ENCODE measurements at regions not wholly inside any gene's neighbourhood (a gene's known extent, or its start where the extent isn't known, plus 50 kb on each side); places are given as distances from the start of the nearest gene placed in this dataset.

DNA sequence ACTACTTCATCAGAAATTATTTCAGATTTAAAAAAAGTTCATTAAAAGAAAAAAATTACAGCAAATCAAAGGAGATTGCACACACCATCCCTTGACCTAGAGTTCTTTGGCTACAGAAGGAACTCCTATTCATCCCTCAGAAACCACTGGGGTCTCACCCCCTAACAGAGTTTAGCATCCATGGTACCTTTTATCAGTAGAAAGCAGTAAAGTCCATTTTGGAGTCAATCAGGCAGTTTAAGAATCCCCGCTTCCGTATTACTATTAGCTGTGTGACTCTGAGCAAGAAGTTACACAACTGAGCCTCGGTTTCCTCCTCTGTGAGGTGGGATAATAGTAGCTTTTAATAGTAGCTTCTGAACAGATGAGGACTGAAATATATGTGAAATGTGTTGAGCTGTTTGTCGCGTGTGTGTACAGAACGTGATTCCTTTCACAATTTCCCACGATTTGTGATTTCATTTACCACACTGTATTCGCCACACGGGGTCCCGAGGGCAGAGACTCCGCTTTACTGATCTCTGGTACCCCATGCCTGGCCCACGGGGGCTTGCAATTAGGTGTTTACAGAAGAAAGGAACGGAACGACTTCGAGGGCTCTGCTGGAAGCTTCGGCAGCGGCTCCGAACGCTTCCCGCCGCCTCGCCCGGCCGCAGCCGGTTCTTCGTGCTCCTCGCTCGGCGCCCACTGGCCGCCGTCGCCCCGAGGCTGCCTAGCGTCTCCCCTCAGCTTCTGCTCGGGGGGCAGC, 72.5 kb upstream of the ZBED5 start:
- no peak for DNase-seq (ENCODE audit: low read depth)

DNA sequence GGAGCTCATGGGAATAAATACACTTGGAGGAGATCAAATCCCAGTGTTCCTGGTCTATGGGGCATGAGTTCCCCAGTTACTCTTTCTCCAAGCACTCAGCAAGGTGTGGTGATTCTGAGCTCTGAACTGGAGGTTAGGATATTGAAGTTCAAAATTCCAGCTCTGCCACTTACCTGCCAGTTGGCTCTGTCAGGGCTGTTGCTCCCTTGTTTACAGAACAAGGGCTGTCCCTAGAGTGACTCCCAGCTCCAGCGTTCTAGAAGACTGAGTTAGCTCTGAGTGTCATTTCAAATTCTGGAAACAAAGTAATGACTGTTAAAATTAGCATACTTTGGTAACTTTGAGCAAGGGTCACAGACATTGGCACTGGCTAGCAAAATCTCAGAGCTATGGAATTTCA, 69.7 kb upstream of the ZBED5 start:
- no peak for DNase-seq (ENCODE audit: low read depth)

DNA sequence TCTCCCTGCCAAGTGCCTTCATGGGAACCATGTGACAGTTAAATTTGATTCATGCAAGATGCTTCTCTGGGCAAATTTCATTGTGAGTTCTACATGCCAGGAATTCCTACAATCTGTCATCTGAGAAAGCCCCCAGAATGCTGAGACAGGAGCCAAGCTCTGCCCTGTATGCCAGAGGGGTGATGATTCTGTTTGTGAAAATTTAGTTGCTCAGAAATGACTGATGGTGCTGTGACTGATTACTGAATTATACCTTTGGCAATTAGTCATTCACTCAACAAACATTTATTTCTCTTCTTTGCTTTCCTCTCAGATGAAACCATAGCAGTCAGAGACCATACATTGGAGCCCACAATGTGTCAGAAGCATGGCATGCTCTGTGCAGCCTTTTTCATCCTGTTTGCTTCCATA, 69.0 kb upstream of the ZBED5 start:
- DNase-seq (ENCODE audit: low read depth): no peak

DNA sequence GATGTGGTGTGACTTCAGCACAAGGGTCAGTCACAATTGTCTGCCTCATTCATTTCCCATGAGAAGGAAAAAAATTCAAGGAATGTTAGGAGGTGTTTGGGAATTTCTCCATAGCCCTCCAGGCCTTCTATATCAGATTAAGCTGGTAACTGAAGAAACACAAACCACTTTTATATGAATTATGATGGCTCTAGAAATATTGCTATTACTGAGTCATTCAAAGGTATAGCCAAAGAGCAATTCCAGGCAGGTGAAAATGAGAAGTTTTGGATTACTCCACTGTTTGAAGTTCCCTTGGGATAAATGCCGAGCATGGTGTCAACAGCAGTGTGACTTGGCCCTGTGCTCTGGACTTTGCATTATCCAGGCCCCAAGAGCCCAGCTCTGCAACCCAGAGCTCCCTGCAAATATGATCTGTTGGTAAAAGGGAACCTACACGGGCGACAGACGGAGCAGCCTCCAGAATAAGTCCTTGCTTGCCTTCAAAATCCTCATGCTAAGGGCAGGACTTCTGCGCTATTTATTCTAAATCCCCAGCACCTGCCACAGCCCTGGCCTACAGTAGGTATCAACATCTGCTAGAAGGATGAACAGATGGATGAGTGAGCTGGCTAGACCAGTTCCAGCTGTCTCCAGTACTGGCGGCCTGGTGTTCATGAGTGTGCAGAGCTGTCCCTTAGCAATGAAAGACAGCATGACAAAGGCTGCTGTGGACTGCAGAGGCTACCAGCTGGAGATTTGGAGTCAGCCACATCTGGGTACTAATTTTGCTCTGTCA, 67.5 kb upstream of the ZBED5 start:
- no peak for DNase-seq (ENCODE audit: low read depth)

DNA sequence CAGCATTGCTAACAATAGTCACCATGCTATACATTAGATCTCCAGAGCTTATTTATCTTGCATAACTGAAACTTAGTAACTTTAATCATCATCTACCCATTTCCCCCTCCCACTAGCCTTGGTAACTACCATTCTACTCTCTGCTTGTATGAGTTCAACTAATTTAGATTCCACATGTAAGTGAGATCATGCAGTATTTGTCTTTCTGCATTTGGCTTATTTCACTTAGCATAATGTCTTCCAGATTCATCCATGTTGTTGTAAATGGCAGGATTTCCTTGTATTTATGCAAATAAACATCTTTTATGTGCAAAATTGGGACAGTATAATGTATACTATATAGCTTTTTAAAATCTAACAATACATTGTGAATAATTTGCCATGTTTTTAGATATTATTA, 66.0 kb upstream of the ZBED5 start:
- no peak for DNase-seq (ENCODE audit: low read depth)

DNA sequence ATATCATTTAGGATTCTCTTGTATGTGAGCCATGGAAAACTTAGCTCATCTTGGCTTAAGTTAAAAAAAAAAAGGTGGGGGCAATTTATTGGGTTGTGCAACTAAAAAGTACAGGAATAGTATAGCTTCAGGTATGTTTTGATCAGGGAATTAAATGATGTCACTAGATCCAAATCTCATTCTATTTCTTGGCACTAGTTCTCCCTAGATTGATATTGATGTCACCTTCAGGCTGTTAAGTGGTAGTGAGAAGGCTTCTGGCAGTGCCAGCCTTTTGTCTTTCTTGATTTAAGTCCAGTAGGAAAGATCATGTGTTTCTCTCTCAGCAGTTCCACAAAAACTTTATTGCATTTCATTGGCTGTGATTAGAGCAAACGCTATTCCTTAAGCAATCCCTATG, 65.0 kb upstream of the ZBED5 start:
- no peak for DNase-seq (ENCODE audit: low read depth)

DNA sequence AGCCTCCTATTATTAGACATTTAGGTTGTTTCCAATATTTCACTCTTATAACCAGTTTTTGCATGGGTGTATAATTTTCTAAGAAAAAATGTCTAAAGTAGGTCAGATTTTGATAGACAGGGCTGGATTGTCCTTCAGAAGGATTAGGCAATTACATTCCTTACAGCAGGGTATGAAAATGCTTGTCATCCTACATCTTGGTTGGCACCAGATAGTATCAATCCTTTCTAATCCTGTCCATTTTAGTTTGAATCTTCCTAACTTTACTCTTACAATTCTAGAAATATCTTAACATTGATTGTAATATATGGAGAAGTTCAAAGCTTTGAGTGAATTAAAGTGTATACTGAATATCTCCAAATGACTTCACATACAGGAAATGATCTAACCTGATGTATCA, 63.0 kb upstream of the ZBED5 start:
- no peak for DNase-seq (ENCODE audit: low read depth)

DNA sequence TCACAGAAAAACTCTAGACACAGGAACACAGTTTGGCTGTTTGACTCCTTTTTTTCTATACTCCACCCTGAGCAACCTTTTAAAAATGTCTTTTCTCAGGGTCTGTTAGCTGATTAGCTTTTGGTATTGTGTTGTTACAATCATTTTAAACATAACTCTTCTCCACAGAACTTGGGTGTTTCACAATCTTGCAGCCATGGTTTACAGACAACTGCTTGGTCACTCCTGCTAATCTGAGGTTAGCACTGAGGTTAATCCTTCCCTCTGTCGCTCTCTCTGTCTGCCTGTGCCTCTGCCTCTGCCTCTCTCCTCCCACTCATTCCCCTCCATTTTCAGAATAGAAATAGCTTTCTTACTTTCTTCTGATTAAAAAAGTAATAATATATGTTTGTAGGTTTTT, 62.4 kb upstream of the ZBED5 start:
- no peak for DNase-seq (ENCODE audit: low read depth)

DNA sequence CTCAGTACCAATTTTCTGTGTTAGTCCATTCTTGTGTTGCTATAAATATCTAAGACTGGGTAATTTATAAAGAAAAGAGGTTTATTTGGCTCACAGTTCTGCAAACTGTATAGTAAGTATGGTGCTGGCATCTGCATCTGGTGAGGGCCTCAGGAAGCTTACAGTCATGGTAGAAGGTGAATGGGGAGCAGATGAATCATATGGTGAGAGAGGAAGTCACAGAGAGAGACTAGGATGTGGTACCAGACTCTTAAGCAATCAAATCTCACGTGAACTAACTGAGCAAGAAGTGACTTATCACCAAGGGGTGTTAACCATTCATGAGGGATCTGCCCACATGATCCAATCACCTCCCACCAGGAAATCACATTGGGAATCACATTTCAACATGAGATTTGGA, 60.8 kb upstream of the ZBED5 start:
- no peak for DNase-seq (ENCODE audit: low read depth)

DNA sequence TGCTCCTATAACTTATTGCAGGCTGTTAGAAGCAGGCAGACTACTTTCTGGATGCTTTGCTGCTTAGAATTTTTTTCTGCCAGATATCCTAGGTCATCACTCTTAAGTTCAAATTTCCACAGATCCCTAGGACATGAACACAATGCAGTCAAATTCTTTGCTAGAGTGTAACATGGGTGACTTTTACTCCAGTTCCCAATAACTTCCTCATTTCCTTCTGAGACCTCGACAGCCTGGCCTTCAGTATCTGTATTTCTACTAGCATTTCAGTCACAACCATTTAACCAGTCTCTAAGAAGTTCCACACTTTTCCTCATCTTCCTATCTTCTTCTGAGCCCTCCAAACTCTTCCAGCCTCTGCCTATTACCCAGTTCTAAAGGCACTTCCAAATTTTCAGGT, 60.4 kb upstream of the ZBED5 start:
- DNase-seq (ENCODE audit: low read depth): no peak

DNA sequence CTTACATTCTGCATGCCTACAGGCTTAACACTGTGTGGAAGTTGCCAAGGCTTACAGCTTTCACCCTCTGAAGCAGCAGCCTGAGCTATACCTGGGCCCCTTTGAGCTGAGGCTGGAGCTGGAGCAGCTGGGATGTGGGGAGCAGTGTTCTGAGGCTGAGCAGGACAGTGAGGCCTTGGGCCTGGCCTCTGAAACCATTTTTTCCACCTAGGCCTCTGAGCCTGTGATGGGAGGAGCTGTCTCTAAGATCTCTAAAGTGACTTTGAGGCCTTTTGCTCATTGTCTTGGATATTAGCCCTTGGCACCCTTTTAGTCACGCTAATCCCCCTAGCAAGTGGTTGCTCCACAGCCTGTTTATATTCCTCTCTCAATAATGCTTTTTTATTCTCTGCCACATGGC, 59.9 kb upstream of the ZBED5 start:
- no peak for DNase-seq (ENCODE audit: low read depth)

DNA sequence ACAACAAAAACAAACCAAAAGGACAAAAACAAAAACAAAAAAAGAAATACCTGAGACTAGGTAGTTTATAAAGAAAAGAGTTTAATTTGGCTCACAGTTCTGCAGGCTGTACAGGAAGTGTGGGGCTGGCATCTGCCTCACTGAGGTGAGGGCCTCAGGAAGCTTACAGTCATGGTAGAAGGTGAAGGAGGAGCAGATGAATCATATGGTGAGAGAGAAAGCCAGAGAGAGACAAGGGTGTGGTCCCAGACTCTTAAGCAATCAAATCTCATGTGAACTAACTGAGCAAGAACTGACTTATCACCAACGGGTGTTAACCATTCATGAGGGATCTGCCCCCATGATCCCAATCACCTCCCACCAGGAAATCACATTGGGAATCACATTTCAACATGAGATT, 58.8 kb upstream of the ZBED5 start:
- DNase-seq (ENCODE audit: low read depth): no peak

DNA sequence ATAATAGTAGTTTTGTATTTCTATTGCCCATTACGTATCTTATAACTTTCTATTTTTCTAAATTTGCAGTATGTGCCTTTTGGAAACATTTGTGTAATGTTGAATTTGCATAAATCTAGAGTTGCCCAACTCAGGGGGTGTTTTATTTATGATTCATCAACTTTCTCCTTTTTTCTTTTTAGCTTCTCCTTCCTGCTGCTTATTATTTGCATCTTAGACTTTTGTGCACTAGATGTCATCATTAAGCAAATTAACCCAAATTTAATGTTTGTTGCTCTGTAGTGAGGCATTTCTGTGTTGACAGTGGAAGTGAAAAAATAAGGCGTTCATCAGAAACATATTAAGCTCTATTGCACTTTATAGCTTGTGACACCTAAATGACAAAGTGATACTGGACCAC, 56.2 kb upstream of the ZBED5 start:
- no peak for DNase-seq (ENCODE audit: low read depth)

DNA sequence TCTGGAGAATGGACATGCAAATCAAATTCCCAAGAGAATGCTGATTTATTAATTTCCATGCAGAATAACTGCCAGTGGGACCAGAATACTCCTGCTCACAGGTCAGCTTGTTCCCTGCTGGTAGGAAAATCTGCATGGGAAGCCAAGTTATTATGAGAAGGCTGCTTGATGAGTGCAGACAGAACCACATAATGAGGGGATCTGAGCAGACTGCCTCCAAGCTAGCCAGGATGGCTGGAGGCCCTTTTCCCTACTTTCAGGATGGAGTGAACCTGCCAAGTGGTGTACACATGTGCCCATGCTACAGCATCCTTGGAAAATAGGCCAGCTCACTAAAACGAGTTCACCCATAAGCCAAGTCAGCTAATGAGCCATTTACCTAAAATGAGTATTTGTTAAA, 55.2 kb upstream of the ZBED5 start:
- DNase-seq (ENCODE audit: low read depth): no peak

DNA sequence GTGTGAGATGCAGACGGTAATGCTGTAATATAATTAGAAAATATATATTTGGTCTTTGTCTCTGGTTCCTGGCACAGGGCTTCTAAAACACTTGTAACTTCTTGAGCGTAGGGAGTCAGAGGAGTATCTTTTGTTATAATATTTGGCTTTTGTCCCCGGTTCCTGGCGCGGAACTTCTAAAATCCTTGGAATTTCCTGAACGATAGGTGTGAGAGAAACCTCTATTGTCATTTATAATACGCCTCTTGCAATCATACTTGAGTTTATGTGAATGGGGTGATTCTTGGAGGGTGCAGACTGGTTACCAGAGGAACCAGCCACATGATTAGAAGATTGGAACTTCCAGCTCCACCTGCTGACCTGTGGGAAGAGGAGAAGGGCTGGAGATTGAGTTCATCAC, 54.1 kb upstream of the ZBED5 start:
- DNase-seq (ENCODE audit: low read depth): no peak

DNA sequence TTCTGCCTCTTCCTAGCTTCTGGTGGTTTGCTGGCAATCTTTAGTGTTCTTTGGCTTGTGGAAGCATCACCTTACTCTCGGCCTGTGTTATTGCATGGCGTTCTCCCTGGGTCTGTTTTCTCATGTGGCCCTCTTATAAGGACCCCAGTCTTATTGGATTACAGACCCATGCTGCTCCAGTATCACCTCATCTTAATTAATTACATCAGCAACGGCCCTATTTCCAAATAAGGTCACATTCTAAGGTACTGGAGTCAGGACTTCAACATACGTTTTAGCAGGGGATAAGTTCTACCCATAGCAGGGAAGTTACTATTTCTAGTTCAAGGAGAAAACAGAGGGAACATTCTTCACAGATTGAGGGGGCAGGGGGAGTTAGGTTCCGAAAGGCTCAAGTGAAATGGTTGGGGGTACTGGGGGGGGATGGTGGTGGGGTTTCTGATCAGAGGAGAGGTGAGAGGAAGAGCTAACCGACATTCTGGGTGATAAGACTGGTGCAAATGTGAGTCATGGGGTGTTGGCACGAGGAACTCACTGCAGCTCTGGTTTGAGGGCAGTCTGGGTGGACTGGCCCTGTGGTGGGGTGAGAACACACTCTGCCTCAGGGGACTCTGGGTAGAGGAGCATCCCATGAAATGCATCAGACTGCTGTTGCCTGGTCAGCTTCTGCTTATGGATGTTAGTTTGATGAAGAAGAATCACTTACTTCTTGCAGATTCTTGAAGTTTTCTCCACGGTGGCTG, 51.5 kb upstream of the ZBED5 start:
- DNase-seq (ENCODE audit: low read depth): no peak

DNA sequence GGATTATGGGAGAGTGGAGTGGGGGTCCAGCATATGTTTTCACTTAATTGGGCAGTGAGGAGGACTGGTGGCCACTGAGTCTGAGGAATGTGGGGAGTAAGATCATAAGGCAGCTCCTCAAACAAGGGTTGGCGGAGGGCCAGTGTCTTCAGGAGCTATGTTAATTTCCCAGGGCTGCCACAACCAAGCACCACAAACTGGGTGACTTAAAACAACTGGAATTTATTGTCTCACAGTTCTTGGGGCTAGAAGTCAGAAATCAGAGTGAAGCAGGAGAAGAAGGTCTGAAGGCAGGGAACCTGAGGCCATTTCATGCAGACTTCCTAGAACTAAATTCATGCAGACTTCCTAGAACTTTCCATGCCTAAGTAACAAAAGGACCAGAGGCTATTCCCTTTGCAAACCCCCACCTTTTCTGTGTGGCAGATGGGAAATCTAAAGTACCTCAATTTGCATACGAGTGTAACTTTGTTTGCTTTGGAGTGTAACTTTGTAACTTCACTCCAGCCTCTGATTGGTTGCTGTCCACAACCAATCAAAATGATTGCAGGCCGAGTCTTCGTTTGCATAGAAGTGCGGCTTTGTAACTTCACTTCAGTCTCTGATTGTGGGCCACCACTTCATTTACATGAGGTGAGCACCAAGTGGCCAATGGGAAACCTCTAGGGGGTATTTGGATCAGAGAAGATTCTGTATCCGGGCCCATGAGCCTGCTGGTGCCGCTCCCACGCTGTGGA, 50.5 kb upstream of the ZBED5 start:
- DNase-seq (ENCODE audit: low read depth): no peak
